HG02623 (cell line): ENCODE measurements at regions not wholly inside any gene's neighbourhood (a gene's known extent, or its start where the extent isn't known, plus 50 kb on each side); places are given as distances from the start of the nearest gene placed in this dataset.

Experiments used
- ATAC-seq: cut with Tn5 transposase; IDR thresholded peaks from one replicate; pipeline ENCODE4 v1.9.1; 2021; ENCODE audit warnings: moderate library complexity; ENCODE audit not compliant: unreplicated experiment

DNA sequence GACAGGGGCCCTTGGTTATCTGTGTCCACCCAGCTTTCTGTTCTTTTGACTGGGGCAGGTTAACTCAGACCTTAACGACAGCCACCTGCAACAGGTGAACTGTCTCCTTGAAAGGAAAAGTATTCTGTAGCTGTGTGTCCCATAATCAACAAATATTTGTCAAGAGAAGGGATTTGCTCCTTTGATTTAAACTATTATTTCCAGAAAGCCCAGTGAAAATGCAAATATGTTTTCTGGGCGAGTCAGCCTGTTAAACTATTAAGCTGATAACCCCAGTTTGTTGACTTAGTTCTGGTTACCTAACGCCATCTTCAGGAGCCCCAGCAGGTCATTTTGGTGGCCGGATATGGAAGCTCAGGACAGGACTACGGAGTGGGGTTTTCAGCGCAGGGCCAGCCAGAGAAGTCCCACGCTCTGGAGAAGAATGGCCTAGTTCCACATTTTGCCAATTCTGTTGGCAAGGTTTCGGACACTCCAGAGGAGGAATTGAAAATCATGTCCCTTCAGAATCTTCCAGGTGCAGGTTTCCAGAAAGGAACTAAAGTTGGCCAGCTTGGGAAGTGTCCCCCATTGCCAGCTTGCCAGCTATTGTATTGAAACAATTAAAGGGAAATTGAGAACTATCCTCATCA is 54.5 kb downstream of the ADRA2A start:
- ATAC-seq: no peak

GRCh38 chr10:111137007-111137406 is 60.2 kb downstream of the ADRA2A start:
- no peak for ATAC-seq

DNA sequence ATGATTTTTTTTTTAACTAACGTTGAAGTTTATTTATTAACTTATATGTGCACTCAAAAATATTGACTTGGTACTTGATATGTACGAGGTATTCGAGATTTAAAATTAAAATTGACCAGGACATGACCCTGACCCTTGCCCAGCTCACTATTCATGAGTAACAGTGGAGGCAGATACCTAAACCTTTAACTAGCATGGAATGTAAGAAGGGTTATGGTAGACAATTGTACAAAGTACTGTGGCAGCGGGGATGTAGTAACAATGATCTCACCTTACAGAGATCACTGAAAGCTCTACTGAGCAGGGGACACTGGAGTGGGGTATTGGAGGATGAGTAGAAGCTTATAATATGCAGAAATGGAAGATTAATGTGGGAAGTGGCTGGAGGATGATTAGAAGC is 60.8 kb downstream of the ADRA2A start:
- ATAC-seq: no peak

DNA sequence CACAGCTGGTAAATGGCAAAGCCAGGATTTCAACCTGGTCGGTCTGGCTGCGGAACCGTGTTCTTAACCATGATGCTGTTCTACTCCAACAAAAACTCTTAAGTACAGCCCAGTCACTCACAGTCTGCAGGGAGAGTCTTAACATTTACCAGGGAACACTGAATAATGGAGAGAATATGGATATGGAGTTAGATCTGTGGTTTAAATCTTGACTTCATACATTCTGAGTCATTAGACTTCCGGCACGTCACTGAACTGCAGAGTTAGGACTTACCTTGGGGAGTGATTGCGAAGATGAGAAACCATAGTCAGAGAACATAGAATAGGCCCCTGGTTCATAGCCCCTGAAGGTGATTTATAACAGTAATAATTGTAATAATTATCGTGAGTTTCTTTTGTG is 61.7 kb downstream of the ADRA2A start:
- no peak for ATAC-seq

DNA sequence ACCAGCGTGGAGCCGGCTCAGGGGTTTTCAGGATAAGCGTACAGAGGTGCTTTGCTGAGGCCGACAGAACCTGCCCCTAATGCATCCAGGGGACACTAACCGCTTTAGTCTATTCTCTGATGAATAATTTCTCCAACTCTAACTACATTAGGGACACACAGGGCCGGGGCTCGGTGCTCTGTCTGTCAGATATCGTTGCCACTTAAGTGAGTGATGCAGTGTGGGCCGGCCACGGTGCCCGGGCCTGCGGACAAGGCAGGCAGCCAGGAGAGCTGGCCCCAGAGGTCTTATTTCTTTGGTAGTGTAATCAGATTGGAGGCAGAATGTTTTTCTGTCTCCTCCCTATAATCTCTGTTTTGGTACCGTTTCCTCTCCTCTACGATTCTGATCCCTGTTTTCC is 62.7 kb downstream of the ADRA2A start:
- ATAC-seq: no peak

DNA sequence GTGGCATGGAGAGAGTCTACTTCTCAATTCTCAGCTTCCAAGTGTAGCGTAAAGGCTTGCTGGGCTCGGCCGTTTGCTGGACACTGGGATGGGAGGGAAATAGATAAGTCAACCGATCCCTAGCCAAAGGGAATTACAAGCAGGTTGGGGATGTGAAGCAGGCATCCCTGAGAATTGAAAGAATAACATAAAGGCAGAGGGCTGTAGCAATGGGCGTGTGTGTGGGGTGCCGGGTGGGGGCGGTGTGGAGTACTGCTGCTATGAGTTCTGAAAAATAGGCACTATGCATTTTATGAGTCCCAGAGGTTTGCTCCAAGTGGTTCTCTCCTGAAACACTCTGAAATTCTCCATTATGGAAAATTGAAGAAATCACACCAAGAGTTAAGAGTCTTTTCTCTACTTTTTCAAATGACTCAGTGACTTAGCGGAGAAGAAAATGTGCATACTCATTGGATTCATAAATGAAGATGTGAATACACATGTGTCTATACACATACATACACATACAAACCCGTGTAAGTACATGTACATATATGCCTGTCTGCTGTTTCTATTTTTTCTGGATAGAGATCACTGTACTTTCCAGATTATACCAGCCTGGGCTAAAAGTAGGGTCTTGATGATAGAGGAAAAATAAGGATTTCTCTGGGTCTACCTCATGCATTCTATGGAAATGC is 65.4 kb downstream of the ADRA2A start:
- no peak for ATAC-seq

GRCh38 chr10:111146025-111146640 is 69.3 kb downstream of the ADRA2A start:
- ATAC-seq: no peak

- no peak for ATAC-seq
These were observed 71.2 kb downstream of the ADRA2A start for GRCh38 chr10:111148025-111148424.

DNA sequence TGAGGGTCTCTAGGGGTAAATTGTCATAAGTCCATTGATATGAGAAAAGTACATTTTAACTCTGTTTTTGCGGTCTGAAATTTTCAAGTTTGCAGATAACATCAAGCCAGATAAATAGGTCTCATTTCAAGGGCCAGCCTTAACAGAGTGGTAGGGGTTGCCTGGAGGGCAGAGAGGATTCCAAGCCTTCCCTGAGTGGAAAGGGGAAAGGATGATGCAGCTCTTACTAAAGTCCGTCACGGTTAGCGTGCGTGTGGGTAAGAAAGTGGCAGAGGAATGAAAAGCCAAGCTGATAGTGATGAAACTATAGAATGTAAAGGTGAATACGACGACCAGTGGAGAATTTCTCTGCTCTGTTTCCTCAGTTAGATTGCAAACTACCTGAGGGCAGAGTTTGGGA is 71.6 kb downstream of the ADRA2A start:
- ATAC-seq: no peak

DNA sequence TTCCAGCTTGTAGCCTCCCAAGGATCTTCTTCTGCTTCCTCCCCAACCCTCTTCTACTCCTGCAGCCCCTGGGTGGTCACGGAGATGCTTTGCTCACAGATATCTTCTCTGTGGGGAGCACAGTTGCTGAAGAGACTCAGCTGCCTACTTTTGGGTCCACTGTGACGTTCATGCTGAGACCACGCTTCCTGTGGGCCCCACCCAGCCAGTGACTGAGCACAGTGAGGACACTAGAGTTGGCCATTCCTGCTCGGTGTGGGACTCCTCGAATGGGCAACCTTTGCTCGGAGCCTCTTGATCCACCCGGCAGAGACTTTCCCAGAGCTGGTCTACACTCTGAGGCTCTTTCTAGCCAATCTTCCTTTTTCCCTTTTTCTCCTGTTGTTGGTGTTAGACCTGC is 73.9 kb downstream of the ADRA2A start:
- no peak for ATAC-seq

DNA sequence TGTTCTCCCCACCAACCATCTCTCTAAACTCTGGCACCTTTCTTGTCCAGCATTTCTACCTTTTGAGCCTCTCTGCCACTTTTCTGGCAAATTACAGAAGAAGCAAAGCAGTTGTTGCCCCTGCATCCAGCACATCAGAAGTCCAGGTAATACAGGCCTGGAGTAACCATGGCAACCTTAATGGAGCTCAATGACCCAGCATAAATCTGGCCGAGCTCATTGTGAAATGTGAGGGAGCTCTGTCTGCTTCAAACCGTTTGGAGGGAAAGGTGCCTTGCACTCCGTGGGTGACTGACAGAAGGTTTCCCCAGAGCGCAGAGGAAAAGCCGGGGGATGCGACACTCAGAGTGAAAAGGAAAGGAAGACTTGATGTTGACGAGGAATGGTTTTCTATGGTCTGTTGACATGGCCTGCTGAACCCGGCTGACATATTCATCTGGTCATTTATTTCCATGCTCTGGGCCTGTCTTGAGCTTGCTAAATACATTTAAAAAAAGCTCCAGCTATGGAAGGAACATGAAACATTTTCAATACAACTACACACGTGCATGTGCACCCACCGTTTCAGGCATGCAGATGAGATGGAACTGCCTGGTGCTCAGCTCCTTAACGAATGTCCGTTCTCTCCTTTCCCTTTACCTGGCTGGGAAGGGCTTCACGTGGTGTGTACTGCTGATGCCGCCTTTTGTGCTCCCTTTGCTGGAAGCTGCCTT is 74.9 kb downstream of the ADRA2A start:
- ATAC-seq: no peak

DNA sequence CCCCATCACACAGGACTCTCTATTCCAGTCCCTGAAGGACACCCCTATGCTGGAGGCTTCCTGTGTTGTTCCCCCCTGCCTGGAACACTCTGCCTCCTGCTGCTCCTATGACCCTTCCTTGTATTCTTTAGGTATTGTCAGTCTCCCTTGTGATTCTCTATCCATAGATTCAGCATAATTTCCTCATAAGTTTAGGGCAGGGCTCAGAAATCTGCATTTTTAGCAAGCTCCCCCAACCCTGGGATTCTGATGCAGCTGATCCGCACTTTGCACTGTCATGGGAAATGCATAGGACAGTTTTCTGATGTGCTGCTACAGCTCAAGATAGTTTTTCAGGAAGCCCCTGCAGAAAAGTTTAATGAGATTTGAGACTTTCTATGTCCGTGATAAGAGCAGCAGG is 79.9 kb downstream of the ADRA2A start:
- no peak for ATAC-seq

GRCh38 chr10:111158595-111158994 is 81.8 kb downstream of the ADRA2A start:
- no peak for ATAC-seq

- no peak for ATAC-seq
These were observed 84.5 kb downstream of the ADRA2A start for GRCh38 chr10:111161109-111161874.

DNA sequence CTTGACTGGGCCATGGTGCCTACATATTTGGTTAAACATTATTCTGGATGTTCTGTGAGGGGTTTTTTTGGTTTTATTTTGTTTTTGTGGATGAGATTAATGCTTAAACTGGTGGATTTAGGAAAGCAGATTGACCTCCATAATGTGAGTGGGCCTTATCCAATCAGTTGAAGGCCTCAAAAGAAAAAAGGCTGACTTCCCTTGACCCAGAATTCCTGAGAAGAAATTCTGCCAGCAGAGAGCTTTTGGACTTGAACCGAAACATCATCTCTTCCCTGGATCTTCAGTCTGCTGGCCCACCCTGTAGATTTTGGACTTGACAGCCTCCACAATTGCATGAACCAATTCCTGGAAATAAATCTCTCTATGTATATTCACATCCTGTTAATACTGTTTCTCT is 94.4 kb downstream of the ADRA2A start:
- ATAC-seq: no peak

DNA sequence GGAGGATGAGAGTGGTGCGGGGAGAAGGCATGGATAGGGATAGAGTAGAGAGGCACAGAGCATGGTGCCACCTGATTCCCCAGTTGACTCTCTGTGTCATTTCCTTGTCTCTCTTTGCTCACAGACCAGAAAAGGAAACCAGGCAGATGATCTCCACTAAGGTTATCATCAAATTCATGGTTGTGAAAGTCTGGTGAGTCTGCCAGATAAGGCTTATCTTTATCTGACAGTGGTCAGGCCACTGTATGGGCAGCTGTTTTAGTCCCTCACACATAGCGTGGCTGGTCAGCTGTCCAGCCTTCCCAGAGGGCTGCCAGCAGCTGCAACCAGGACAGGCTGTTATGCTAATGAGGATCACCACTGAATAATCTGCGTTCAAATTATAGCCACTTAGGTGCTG is 99.0 kb downstream of the ADRA2A start:
- no peak for ATAC-seq

DNA sequence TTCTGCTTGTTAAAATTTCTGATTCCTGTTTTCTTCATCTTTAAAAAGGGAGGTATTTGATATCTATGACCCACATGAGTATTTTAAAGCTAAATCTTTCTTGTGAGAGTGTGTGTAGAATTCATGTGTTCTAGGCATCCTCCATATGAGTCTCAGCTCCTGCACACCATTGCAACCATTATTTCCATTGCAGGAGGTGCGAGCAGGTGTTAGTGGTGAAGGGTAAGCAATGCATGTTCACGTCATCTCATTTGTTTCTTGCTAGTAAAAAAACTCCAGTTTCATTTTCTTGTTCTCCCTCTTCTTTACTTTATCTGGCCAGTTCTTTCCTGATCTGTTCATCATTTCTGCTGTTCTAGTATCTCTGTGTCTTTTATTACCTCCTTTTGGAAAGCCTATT is 100.5 kb downstream of the ADRA2A start:
- ATAC-seq: no peak

DNA sequence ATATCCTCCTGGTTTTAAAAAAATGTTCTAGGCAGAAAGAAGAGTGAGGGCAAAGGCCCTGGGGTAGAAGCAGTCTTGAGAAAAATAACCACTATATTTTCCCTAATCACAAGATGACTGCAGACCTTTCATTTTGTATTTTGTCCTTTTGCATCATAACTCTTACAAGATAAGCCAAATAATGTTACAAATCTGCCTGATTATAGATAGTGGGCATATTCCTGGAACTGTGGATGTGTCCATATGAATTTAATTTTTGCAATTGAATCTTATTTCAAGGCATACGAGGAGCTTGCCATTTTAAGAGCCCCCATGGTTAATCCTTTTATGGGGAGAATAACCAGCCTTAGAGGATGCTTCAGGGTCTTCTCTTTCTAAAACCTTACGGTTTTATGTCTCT is 102.7 kb downstream of the ADRA2A start:
- no peak for ATAC-seq

- ATAC-seq: no peak
These were observed 109.5 kb downstream of the ADRA2A start for GRCh38 chr10:111186358-111186757.

GRCh38 chr10:111187096-111187495 is 110.3 kb downstream of the ADRA2A start:
- ATAC-seq: no peak

- no peak for ATAC-seq
These were observed 122.8 kb downstream of the ADRA2A start for GRCh38 chr10:111199587-111199986.
